ENCODE measurements at regions not wholly inside any gene's neighbourhood (a gene's known extent, or its start where the extent isn't known, plus 50 kb on each side); places are given as distances from the start of the nearest gene placed in this dataset.

DNA sequence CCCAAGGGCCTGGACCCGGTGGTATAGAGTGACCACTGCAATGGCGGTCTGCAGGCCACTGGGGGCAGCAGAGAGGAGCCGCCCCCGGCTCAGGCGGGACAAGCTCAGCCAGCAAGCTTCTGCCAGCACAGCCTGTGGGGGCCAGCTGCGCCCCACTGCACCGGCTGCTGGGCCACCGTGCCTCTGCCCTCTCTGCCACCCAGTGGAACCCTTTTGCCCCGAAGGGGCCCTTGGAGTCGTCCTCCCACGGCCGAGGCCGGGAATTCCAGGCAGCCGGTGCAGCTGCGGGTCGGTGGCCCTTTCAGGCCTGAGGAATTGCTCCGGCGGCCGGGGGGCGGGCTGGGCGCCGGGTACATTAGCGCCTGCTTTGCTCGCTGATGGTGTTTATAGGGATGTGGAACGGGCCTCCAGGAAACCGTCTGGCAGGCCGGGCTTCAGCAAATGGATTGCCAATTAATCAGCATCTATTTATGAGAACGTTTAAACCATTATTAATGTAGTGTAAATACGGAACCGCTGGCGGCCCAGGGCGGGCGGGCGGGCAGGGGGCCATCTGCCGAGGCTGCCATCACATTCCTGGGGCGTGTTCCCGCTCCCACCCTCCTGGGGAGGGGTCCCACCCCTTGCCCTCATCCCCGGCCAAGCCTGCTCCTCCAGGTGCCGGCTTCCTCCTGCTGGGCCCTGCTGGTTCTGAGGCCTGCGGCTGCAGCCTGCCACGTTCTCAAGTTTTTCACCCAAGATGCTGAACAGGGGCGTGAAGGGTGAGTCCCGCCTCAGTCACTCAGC is 127.4 kb downstream of the BARX1 start:
- DNase-seq = peak; percentile 64

DNA sequence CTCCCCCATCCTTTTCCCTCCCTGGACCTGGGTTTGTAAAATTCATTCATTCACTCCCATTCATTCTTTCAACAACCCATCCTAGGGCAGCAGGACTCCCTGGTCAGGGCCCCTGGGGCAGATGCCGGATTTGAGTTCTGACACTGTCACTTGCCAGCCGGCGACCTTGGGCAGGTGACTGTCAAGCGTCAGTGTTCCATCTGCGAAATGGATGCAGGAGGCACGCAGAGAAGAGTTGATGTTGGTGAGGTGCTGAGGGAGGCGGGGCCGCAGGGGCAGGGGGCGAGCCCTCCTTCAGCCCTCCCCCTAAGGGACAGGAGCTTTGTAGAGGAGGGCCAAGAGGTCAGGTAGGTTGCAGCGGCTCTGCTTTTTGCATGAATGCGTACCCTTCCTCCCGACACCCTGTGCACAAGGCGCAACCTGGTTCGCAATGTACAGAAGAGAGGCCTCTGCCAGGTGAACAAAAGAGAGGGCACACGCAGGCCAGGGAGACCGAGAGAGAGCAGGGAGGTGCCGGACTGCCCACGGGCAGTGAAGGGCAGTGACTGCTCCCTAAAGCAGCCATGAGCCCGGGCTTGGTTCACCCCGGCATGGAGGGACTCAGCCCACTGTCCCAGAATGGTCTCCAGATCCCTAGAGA is 128.1 kb downstream of the BARX1 start:
- no peak for DNase-seq

DNA sequence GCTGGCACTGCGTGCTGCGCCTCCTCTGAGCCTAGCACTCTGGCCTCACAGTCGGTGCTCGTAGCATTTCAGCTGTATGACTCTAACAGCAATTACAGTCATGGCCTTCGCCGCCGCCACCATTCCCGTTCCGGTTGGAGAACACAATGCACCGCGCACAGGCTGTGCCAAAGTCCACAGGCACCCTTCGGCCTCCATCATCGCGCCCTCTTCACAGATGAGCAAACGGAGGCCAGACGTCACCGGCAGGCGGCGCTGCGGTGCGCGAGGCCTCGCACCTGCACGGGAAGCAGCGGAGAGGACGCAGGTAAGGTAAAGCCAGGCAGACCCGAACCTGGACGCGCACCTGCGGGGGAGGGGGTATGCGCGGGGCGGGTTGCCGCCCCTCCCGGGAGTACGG is 128.9 kb downstream of the BARX1 start:
- no peak for DNase-seq

DNA sequence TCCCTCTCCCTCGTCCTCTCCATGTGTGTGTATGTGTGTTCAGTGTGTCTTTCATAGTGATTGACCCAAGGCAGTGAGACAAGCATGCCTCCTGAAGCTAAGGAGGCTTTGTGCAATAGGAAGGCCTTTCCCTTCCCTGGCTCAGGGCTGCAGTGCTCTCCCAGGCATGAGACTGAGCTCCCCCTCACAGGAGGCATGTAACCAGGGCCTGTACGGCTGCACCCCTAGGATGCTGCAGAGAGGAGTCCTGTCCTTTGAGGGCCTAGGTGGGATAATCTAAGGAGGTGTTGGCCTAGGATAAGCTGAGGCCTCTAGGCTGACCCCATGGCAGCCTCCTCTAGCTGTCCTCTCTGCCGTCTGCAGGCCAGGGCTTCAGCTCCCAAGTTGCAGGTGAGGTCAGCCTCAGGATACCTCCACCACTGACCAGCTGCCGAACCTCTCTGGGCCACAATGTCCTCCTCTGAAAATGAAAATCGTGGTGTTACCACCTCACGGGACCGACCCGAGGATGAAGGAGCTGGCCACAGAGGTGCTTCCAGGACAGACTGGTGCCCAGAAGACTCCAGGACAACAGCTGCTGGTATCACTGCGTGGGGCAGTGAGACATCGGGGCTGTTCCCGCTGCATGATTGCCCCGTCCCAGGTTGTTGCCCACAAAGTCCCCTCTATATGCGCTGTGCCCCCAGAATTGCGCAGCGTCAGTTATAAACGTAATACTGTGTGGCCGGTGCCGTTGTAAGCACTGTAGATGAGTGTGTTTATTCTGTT is 129.6 kb downstream of the BARX1 start:
- DNase-seq = no peak

DNA sequence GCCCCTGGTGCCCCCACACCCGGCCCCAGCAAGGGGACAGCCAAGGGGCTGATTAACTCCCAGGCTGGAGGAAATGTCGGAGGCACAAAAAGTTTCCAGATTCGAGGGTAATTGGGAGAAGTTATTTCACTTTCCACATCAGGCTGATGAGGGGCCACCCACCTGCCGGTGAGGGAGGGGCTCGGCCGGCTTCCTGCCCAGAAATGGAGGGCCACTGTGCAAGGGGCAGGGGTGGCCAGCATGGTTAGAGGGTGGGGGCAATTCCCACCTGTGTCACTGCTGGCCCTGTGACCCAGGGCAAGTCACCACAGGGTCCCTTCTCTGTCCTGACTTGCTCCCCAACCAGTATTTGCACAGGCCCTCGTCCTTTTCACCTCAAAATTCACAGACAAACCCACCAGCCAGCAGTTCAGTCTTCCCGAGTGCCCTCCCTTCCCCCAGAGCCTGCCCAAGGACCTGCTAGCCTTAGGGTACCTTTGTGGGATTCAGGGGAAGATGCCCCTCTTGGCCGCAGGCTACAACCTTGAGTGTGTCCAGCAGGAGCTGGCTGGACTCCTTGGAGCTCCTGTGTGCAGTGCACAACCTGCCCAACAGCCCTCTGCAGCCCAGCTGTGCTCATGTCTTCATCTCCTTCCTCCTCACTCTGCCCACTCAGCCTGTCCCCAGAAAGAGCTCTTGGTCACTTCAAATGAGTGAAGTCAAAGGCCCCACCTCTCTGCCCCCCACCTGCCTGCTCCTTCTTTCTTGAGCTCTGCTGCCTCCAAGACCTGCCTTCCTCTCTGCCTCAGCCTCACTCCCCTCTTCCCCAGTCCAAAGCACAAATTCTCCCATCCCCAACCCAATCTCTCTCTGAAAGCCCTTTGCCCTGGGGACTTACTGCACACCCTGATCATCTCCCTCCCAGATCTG is 130.5 kb downstream of the BARX1 start:
- DNase-seq = no peak

DNA sequence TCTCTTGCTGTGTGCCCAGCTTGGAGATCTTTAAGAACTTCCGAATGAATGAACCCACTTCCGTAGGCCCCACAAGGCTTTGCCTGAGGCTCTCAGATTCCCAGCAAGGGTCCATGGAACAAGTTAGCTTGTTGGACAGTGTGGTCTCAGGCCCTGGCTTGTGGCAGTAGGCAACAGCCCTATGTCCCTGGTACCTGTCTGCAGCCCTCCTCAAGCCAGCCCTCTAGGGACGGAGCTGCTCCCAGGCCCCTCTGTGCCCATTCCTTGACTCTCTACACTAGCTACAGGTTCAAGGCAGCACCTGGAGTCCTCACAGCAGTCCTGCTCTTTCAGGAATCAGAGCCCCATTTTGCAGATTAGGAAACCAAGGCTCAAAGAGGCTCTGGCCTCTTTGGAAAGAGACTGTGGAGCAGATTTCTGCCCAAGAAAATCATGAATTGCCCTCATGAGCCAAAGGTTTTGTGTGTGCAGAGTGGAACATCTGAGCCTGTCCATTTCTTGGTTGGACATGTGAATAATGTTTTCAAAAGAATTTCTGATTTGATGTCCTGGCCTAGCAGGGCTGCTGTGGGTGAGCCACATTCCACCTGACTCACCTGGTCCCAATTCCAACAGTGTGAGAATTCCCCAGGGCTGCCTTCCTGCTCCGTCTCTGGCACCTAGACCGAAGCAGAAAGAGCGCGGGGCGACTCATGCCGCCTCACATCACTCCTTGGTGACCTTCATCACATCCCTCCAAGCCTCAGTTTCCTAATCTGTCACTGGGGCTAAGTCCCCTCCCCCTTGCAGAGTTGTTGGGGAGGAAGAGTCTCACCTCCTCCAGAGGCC is 131.7 kb downstream of the BARX1 start:
- no peak for DNase-seq

DNA sequence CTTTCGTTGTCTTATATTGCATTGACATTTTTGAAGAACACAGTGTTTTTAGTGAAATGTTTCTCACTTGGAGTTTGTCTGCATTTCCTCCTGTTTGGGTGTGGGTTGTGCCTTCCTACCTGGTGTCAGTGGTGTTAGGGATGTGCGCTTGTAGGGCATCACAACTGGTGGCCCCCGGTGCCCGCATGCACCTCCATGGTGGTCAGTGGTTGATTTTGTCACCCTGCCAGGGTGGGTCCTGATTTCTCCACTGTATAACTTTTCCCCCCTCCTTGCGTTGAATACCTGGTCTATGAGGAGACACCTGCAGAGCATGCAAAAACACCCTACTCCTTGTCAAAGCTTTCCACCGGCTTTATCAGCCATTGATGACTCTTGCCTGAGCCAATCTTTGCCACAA is 132.9 kb downstream of the BARX1 start:
- no peak for DNase-seq

DNA sequence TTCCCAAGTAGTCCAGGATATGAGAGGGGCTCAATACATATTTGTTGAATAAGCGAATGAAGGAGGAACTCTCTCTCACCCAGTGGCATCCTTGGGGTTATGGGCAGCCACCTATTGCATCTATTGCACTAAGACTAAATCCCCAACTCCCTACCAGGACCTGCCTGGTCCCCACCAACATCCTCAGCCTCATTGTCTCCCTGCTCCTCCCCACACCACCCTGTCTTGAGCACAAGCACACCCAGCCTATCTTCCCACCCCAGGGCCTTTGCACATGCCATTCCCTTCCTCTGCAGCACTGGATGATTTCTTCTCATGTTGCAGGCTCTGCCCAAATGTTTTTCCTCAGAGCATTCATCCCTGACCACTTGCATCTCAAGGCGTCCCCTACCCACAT is 133.8 kb downstream of the BARX1 start:
- DNase-seq = no peak

DNA sequence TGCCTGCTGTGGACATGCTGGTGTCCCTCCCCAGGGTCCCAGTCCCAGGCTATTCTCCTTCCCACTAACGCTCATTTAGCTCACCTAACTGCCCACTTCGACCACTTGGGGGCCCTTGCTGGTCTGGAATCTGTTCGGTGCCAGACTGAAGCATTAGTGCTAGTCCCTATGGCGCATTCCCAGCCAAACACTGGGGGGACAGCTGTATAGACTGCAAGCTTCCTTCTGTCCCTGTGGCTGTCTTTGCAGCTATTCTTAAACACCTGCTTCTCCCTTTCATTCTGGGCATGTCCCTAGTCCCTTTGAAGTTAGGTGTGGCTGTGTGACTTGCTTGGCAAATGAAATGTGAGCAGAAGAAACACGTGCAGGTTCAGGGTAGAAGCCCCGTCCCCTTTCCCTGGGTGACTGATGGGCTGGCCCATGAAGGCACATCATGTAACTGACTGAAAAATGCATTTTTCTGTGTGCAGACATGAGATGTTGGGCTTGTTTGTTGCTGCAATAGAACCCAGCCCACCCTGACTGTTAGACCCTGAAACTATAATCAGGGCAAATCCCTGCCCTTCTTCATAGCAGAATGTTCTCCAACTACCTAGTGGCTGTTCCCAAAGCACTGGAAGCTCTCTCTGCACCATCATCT is 134.4 kb downstream of the BARX1 start:
- DNase-seq = peak; percentile 48

DNA sequence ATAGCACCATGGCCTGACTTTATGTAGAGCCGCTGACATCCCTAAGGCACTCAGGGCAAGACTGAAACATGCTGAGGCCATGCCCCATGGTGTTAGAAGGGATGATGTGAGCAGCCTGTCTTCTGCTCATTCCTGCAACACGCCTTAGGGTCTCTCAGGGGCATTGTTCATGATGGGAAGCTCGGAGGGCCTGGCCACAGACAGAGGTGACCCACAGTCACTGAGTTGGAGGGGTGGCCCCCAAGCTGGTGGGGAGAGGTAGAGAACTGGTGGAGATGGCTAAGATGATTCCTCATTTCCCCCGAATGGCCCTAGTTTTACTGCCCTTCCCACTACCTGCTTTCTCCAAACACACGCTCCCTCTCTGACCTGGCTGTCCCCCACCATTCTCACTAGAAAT is 135.2 kb downstream of the BARX1 start:
- DNase-seq = no peak

DNA sequence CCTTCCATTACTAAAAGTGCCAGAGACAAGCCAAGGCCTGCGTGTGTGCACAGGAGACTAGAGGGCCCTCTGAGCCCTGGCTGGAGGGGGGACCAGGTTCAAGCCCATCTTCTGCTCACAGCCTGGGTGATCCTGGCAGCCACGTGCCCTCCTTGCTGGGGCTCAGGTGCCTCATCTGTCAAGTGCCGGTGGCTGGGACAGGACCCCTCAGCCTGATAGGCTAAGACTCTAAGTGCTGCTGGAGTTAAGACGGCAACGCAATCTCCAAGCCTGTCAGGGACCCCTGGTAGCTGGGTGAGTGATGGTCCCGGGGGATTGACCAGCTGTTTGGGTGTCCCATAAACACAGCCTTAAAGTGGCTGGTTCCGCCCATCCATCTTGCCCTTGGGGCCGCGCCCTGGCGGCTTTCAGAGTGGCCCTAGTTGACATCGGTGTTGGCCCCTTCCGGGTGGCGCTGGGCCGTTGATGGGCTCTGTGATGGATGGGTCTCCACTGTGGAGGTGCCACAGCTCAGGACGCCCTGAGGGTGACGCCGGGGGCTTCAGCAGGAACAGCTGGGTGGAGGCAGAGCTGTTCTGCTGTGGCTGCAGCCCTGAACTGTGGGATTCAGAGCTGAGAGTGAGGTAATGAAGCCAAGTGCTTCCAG is 136.2 kb downstream of the BARX1 start:
- DNase-seq = no peak

DNA sequence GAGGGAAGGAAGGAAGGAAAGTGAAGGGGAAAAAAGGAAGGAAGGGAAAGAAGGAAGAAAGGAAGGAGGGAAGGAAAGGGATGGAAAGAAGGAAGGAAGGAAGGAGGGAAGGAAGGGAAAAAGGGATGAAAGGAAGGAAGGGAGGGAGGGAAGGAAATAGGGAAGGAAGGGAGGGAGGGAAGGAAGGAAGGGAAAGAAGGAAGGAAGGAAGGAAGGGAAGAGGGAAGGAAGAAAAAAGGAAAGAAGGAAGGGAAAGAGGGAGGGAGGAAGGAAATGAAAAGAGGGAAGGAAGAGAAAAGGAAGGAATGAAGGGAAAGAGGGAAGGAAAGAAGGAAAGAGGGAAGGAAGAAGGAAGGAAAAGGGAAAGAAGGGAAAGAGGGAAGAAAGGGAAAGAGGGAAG is 136.9 kb downstream of the BARX1 start:
- DNase-seq = no peak

DNA sequence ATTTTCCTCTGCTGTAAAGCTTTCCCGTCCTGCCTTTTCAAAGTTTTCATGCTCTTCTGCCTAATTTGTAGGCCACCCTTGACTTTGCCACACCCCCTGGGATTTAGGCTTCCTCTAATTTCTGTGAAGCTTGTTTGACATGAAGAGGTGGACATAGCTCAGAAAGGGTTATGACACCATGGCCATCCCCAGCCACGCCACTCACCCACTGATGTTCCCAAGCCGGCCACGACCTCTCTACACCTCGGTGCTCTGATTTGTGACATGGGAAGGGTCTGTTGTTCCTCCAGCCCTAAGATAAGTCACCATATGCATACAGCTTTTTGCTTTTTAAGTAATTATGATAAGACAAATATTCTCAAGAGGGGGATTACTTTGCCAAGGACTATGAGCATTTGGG is 139.5 kb downstream of the BARX1 start:
- no peak for DNase-seq

DNA sequence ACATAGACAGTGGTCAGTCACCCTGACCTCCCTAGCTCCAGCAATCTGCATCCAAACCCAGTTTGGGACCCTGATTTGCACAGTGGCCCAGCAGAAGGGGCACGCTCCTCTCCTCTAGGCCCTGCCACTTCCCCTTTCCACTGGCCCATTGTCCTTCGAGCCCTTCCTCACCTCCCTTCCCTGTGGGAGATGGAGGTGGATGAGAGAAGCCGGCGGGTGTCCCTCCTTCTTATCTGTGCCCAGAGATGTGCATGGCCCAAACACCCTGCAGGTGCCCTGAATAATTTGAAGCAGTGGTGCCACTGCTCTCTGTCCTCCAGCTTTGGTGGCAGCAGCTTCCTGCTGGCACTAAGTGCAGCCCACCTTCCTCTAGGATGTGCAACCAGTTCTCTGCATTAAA is 140.0 kb downstream of the BARX1 start:
- DNase-seq = no peak

DNA sequence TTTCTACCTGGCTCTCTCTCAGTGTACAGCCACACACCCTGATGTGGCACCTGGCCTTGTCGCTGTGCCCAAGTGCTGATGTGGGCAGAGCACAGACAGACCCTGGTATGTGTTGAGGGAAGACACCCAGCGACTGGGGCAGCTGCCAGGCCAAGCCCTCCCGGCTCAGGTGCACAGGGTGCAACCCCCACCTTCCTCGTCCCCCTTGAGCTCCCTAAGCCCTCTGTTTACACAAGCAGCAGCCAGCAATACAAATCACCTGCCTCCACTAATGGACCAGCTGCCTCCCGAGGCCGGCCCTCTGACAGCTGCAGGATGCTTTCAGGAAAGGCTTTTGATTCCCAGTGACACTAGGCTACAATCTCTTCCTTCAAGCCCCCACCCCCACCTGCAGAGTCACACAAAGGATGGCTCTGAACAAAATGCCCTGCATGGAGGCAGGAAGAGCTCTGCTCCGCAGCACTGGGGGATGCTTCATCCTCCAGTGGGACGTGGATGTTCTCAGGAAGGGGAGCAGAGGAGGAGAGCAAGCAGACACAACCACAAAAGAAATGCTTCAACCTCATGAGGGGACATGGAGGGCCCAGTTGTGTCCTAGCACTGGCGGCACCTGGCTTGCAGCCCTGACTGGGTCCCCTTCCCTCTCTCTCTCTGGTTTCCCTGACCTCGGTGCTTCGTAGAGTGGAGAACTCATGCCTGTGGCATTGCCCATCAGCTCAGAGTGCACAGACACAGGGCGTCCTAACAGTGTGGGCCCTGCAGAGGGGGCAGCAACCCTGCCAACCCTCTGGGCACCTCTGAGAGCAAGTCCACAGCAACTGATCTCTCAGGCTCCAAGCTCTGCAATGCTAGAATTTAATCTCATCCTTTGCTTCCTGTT is 140.8 kb downstream of the BARX1 start:
- DNase-seq = peak; percentile 91

DNA sequence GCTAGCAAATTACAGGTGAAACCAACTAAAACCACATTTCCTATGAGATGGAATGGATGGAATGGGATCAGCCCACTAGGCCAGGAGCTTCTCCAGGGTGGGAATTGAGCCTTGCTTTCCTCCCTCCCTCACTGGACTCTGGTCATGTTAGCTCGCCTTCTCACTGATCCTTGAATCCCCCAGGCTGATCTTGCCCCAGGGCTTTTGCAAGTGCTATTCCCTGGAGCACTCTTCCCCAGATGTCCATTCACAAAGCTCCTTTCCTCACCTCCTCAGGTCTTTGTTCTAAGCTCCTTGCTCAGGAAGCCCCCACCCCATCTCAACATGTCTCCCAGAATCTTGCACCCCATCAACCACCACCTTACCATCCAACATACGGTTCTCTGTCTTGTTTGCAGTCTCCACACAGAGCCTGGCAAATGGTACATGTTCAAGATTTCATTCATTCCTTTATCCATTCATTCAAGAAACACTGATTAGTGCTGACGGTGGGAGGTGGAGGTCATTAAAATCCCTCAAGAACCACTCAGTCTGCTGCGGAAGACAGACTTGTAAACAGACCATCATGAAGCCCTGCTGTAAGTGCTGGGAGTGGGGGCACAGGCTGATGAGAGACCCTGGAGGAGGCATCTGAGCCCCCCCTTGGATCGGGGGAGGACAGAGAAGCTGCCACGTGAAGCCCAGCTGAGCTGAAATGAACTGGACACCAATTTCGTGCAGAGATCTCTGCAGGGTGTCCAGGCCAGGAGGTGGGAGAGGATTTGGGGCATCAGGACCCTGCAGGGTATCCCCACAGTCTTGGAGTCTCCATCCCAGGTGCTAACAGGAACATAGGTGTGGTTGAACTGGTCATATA is 141.7 kb downstream of the BARX1 start:
- DNase-seq = peak; percentile 16

DNA sequence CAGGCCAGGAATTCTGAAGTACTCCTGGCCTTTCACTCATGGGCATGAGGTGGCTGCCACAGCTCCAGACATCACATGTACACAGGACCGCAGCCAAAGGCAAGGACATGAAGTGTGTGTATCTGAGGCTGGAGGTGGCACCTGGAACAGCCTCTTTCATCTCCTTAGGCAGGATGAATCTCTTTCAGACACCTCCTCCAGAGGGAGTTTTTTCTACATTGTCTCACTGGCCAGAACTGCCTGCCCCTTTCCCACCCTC is 142.8 kb downstream of the BARX1 start:
- DNase-seq = no peak

DNA sequence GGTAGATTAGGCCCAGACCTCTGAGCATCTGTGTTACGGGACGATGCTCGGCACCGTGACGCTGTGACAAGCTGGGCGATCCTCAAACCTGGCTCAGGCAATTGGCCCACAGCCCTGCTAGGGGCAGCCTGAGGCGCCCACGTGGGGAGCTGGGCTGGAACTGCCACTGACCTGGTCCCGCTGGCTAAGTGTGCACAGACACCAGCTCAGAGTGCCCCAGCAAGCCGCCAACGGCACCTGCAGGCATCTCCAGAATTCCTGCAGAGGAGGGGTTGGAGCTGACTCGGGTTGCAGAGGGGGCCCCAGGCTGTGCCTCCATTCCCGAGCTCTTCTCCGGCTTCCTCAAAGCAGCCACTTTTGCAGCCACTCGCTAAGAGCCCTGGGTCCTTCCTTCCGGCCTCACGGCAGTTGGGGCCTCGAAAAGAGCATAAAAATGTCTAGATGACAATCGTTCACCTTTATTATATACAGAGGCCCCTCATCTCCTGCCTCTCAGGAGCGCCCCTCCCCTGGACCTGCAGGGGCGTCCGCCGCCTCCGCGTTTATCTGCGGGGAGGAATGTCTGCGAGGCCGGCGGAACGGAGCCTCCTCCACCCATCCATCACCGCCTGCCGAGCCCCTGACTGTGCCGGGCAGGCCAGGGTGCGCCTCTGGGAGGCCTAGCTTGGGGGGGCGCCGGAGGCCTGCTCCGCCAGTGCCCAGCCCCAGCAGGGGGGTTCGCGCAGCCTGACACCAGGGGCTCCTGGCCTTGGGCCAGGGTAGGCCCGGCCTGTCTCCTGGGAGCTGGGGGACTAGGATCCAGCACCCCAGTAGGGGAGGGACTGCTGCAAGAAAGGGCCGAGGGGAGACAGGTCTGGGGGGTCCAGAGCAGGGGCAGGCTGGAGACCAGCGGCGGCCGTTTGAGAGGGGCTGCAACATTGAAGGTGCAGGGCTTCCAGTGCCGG is 144.9 kb downstream of the BARX1 start:
- DNase-seq = no peak
